IPS-NIHi7 (cell line): ENCODE measurements at regions not wholly inside any gene's neighbourhood (a gene's known extent, or its start where the extent isn't known, plus 50 kb on each side); places are given as distances from the start of the nearest gene placed in this dataset.

ENCODE experiments used
- DNase-seq: peaks from one replicate; pipeline ENCODE4 v3.0.0; 2012; ENCODE audit warnings: mixed read lengths; ENCODE audit errors: extremely low spot score

DNA sequence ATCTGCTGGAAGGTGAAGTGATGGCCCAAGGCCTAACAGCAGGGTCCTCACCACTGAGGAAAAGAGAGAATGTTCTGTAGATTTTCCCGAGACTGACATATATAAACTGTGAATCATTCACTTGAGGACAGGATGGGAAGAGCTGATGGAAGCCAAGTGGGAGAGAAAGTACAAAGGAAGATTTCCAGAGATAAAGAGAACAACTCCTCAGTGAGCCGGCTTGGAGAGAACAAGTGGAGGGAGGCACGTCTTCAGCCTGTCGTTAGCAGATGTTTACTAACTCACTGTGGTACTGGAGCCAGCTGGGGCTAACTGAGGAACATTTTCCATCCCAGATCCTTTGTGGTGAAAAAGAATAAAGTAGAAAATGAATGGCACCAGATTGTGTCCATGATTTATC is 552.9 kb upstream of the TNP1 start:
- DNase-seq = no peak

DNA sequence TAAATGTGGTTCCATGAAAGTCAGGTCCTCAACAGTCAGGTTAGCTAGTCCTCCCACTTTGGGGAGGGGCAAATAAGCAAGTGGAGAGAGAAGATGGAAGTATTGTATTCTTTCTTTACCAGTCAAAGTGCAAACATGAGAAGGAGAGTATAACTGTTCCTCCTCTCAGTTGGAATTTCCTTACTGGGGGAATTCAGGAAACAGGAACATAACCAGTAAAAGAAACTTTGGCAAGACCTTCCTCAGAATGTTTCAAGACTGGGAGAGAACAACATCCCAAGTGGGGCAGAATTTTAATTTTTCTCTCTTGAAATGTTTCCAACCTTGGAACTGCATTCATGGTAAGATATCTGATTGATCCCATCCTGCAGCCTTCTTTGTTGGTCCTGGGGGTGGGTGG is 552.4 kb upstream of the TNP1 start:
- DNase-seq = no peak

DNA sequence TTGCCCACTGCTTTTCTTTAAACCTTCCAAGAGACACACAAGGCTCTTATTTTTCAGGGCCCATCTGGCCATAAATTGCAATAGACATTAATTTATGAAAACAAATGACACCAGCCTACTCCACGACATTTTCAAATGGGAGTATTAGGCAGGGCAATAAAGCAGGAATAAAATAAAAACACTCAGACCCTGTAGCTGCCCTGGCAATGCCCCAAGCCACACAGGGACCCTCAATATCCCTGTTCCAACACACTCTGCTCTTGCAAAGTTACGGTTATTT is 550.8 kb upstream of the TNP1 start:
- no peak for DNase-seq

DNA sequence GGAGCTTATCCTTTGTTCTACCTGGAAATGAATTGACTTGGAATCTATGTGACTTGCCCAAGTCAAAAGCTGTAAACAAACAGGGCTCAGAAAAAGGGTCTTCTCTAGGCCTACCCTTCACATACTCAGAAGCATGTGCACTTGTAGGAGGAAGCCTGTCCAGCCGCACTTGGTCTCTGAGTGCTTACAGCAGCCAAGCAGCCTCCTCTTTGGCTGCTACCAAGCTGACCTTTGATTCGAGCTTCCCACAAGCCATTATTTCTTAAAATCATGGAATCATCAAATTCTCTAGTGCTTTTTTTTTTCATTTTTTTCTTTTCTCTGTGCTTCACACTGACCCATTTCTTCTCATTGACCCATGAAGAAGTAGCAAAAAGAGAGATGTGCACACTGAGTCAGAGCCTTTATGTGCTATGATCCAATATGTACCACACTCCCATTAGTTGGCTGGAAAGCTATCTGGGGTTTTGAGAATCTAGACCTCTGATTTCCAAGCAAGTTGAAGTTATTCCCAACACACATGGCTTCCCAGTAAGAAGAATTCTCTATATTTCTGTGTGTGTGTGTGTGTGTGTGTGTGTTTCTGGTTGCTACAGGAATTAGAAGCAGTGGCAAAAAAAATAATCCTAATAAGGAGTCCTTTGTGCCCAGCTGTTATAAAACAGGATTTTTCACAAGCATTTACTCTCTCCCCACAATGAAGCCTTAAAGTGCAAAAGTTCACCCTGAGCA is 550.3 kb upstream of the TNP1 start:
- DNase-seq = no peak

DNA sequence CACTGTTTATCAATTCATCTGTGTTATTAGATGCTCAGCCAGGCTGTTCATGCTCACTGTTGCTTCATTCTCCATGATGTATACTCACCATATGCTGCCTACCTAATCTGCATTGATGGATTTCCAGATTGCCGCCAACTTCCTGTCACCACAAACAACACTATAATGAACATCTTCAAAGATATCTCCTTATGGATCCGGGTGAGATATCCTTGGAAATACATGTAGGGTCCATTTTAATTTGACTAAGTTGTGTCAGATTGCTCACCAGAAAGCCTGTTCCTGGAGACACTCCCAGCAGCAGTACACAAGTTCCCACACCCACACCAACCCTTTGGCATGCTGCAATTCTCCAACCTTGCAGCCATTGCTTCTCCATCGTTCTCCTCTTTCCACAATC is 547.5 kb upstream of the TNP1 start:
- no peak for DNase-seq

DNA sequence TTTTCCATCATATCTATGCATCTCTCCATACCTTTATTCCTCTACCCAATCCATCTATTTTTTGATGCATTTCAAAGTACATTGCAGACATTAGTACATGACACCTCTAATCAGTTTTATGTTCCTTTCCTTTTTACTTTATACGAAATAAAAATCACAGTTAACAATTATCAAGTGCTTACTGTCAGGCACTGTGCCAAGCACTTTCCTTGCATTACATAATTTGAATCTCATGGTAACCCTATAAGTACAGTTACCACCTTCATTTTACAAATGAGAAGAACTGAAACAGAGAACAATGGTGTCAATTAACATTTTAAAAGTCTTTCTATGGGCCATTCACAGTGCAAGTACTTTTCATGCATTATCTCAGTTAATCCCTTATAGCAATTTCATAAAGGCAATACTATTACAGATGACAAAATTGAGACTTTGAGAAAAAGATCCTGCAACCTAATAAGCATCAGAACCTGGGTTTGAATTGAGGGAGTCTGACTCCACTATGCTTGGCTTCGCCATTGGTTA is 544.4 kb upstream of the TNP1 start:
- no peak for DNase-seq

DNA sequence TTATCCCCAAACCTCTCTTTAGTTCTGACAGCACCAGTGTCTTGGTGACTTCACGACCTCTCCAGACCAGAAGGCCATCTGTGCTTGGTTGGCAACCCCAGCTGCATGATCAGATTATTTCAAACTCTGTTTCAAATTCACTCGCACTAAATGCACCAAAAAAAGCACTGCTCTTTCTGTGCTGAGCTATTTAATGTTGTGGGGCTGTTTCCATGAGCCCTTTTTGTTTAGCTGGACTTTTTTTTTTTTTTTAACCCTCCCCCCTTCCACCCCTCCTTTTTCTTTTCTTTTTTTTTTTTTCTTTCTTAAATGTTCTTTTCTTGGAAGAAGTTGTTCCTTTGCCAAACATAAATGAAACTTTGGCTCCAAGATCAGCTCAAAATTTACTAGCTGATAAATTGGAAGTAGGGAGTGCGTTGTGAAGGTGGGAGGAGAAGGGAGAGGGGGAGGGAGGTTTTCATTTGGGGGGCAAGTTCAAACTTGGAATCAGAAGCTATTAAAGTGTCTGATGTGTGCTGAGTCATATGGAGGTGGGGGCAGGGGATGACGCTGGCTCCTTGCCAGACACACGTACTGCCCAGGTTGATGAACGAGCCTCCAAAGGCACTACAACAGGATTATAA is 543.0 kb upstream of the TNP1 start:
- no peak for DNase-seq

DNA sequence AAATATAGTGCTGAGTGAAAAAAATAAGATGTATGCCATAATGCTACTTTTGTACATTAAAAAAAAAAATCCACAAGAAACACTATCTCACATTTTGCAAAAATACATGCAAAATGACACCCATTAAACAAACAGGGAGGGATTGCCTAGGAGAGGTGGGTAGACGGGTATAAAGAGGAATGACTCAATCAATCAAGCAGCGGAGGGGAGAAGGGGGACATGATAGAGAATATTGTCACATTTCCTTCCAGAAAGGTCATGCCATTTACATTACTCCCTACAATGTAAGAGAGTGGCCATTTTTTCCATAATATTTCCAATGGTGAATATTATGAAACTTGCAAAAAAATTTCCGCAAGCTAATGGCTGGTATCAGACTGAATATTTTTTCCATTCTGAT is 542.3 kb upstream of the TNP1 start:
- no peak for DNase-seq

DNA sequence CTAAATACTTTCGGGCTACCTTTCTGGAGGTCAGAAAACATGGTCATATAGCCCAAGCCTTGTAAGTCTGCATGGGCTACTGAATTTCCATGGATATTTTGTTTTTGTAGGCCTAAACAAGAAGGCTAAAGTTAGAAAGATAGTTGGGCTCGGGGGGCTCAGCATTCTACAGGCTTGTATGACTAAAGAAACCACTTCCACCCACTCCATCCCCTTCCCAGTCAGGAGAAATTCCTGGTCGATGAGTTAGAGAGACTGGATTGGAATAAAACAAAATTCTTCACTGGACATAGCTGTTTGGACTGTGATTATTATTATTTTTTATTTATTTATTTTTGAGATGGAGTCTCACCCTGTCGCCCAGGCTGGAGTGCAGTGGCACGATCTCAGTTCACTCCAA is 539.4 kb upstream of the TNP1 start:
- no peak for DNase-seq

DNA sequence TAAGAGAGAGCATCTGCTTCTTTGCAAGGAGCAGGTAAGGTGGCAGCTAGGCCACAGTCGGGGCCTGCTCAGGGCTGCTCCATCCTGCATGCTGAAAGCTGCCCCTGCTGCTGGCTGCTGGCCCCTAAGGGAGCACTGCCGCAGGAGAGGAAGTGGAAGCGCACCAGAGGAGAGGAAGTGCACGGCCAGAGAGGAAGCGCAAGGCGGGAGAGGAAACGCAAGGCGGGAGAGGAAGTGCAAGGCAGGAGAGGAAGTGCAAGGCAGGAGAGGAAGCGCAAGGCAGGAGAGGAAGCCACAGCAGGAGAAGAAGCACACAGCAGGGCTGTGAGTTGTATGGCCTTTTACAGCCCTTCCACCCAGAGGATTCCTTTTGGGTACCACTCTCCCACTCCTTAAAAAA is 539.0 kb upstream of the TNP1 start:
- DNase-seq = no peak

DNA sequence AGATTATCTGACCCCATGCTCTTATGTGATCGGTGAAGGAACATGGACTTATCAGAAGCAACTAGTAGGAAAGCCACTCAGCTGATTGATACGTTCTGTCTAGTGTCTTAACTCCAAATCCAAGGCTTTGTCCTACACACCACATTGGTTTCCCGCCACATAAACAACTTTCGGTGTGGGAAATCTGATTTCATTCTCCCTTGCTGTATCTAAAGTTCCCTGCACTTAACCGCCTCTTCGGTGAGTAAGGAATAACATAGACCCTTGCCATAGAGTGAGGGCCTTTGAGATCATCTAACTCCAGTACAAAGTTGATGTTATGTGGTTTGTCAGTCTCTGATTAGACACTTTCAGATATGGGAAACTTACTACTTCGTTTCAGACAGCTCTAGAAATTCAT is 538.2 kb upstream of the TNP1 start:
- DNase-seq = no peak

DNA sequence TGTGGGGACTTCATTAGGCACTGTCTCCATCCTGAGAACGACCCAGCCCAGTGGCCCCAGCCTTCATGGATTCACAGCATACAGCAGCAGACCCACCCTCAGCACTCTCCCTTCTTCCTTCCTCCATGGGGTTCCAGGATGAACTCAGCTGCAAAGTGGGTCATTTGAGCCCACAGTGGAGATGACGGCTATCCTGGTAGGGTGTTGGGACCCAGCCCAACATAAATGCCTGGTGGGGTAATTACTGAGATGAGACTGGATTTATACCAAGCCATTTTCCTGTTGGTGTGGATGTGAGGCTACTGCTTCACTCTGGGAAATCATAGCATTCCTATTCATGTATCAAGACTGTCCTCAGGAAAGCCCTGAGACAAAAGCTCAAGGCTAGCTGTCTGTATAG is 536.7 kb upstream of the TNP1 start:
- DNase-seq = no peak

DNA sequence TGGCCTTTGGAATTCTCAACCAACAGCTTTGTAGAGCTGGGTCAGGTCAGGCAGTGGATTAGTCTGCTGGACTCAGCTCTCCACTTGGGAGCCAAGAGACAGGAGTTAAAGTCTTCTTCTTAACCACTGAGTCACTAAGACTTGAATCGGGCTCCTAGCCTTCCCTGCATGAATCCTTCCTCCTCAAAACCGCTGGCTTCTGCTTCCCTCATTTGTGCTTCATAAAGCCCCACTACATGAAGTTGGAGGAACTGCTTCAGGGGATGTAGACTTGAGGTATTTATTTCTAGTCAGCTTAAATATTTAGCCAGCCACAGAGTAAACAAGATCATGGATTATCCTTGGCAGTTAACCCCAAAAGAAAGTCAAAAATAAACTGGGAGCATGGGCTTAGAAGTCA is 536.3 kb upstream of the TNP1 start:
- no peak for DNase-seq

DNA sequence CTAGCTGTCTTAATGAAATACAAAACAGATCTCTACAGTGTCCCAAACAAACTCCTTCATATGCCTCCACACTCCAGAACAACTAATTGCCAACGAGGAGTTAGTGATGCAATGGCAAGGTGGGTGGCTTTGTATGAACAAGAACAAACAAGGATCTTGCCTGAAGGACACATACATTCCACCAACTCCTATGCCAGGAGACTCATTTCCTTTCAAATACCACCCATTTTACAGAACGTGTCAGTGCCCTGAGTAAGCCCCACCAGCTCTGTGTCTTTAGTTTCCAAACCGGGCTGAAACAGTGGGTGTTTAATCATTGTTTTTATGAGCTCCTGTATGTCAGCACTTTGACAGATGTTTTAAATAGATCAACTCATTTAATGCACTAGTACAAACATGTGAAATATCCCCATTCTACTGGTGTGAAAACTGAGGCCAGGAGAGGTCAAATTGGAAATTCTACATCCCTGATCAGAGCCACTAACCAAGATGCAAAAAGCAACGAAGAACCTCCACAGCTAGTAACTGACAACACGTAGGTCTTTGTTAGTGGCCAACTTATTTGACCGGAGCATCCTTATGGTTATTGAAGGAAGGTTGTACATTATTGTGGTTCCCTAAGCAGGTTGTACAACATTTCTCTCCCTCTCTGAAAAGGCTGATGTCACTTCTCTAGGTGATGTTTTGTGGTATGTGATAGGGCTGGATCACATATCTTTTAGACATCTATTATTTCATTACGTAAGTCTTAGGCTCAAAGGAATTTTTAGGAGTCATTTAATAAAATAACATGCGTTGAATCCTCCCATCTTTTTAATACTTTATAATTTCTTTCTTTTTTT is 534.9 kb upstream of the TNP1 start:
- DNase-seq = no peak

DNA sequence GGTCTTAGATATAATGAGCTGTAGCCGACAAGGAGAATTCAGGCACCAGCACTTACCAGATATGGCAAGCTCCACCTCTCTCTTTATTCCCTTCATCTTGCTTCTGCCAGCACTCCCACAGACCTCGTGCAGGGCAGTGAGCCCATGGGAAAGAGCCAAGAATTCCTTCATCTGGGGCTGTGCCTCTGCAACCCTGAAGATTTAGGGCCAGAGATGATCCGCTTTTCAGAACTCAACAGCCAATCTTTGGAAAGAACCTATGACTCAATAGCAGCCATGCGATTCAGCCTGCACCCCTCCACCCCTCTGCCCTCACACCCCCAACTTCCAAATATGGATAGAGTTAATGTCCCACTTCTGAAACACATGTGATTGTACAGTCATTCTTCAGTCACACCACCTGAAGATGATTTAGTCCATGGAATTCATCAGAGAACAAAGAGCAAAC is 533.7 kb upstream of the TNP1 start:
- DNase-seq = no peak

DNA sequence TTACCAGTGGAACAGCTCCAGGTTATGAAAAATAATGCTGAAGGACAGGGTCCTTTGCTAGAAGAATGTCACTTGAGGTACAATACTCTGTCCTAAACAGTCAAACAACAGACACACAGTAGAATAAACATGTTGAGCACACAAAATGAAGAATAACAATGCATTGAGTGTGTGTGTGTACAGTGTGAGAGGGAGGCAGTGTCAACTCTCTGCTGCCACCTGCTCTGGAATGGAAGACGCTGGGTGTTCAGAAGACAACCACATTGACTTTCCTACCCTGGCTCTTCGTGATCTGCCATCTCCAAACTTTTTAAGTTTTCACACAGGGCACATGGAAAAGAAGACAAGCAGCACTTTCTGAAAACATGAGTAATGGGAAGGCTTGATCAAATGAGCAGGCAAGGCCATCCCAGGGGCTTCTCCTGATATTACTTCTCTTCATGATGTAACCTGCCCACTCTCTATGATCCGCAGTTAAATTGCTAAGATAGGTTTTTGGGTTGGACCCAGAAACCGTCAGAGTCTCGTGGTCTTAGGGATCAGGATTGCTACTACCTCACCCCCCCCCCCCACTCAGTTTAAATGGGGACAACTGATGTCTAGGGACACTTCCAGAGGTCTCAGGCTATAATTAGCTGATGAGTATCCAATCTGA is 533.2 kb upstream of the TNP1 start:
- no peak for DNase-seq

DNA sequence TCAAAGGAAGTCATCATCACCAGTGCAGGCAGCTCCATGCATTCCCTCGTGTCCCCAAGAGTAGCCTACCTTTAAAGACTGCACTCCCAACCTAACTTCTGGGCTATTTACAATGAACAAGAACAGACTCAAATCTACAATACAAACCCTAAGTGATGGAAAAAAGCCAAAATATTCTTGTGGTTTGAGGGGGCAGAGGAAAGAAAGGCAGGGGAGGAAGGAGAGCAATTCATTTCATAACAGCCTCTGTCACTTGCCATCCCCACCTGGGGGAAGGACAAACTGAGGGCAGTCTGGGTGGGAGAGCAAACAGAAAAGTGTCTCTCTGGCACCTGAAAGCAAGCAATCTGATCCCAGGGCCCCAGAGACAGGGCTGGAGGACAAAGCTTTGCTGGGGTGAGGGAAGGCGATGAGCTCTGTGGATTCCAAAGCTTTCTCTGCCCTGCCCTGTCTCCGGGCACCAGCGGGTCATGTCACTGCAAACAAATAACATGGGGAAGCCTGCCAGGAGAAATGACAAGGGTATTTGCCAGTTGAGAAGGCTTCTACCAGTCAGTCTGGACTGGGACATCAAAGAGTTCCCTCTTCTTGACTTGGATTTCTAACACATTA is 528.0 kb upstream of the TNP1 start:
- no peak for DNase-seq

DNA sequence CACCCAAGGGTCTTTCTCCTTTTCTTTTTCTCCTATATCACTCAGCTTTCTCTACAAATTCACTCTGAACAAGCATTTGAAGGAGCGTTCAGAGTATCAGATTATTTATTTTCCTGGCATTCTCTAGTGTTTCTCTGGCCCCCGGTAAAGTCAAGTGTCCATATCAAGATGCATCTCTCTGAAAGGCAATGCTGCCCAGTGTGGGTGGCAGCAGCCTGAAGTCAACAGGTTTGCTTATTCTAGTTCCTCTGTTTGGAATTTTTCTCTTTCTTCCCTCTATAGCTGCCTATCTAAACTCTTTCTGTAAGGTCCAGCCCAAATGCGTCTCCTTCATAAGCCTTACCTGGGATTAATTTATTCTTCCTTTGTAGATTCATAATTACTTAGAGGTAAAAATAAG is 526.2 kb upstream of the TNP1 start:
- DNase-seq = no peak

DNA sequence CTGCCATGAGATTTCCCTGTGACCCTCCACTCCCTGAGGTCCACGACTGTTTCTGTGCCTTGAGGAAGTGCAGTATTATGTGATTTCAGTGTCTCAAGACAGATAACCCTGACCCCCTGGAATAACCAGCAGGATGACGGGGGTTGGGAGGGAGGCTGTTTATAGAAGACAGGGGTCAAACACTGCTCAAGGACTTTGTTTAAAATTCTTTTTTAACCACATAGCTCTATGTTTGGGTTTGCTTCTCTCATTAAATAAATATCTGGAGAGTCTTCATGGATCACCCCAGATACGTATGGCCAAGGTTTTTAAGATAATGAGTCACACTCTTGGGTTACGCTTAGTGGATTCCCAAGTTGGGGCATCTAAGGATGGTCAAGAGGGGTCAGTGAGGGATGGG is 523.8 kb upstream of the TNP1 start:
- DNase-seq = no peak

DNA sequence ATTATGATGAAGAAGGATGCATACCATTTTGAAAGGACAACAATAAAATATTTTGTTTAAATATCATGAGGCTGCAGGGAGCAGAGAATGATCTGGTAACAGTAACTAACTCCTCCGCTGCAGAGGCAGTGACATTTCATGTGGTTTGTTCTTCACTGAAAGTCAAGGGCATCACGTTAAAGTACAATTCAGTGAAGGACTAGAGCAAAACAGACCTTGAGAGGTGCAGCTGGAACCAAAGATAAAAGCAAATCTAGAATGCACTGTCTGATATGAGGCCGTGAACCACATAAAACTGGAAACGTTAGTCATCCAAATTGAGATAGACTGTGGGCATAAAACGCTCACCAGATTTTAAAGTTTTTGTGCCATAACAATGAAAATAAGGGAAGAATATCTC is 522.9 kb upstream of the TNP1 start:
- no peak for DNase-seq

DNA sequence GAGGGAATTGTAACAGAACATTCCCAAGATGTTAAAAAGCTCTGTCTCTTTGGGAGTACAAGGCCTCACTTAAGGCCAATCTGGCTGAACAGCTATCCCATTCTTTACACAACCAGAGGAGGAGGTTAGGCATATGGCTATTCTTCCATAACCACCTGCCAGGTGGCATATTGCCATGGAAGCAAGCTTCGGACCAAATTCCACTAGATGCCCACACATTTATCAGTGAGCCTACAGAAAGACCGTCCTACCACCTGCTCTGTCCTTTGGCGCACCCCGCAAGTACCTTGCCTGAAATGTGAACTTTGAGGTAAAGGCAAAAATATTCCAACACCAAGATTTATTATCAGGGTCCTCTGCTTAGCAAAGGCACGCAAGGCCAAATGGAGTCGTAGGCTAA is 519.9 kb upstream of the TNP1 start:
- no peak for DNase-seq

DNA sequence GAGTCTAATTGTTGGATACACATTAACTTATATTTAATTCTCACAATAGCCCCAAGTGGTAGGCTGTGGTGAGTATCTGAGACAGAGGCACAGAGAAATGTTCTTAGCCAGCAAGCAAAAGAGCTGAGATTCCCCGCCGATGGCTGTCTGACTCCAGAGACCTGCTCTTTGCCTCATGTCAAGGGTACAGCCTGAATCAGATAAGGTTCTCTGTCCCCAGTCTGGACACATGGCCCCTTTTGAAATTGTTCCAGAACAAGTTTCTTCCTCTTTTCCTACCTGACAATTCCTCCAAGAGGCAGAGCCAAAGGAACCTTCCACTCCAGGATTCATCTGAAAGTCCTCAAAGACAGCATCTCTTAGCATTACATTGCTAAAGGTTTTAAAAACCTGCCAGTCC is 512.9 kb upstream of the TNP1 start:
- no peak for DNase-seq
